Dendritic cell treated with granulocyte-macrophage colony-stimulating factor and Interleukin-4, amounts not matched to agents 40 ng/mL and 50 ng/mL, for 4 days (primary cell): ENCODE measurements at regions not wholly inside any gene's neighbourhood (a gene's known extent, or its start where the extent isn't known, plus 50 kb on each side); places are given as distances from the start of the nearest gene placed in this dataset.
"Not testable (repeated sequence)": the region's sequence is repeated elsewhere in the genome, so short reads cannot be mapped to it uniquely, and the experiment has no call there.

Experiments
- H3K27ac Mint-ChIP-seq: one replicate; pipeline ENCODE4 v1.8.0; 2022; ENCODE audit warnings: mild to moderate bottlenecking, mixed read lengths
- H3K27me3 Mint-ChIP-seq: one replicate; pipeline ENCODE4 v1.8.0; 2022; ENCODE audit warnings: mild to moderate bottlenecking, mixed read lengths
- H3K36me3 Mint-ChIP-seq: one replicate; pipeline ENCODE4 v1.8.0; 2022; ENCODE audit warnings: low read depth, mixed read lengths
- H3K4me1 Mint-ChIP-seq: one replicate; pipeline ENCODE4 v1.8.0; 2022; ENCODE audit warnings: low read depth, mixed read lengths
- H3K4me3 Mint-ChIP-seq: one replicate; pipeline ENCODE4 v1.8.0; 2022; ENCODE audit warnings: mild to moderate bottlenecking, moderate library complexity, mixed read lengths
- H3K9me3 Mint-ChIP-seq: one replicate; pipeline ENCODE4 v1.8.0; 2022; ENCODE audit warnings: mixed read lengths
- intact Hi-C: fragments of 100-400 bp; cut with micrococcal nuclease; formaldehyde crosslinking; loops from one replicate; pipeline ENCODE4 v1.15.0; 2022

- intact Hi-C loops, result no loop called here
- no peaks in the 10 kb centered on the region for H3K36me3 Mint-ChIP-seq
- H3K4me3 Mint-ChIP-seq, result no peak overlapping the region
- no peaks in the 10 kb centered on the region for H3K4me1 Mint-ChIP-seq
- H3K27ac Mint-ChIP-seq, result no peak overlapping the region
- no peaks in the 10 kb centered on the region for H3K27me3 Mint-ChIP-seq
- no peaks in the 10 kb centered on the region for H3K9me3 Mint-ChIP-seq
Measured at GRCh38 chr2:175815537-175815936, 186.5 kb downstream of the LNPK start.

GRCh38 chr2:175811971-175812370 is 190.1 kb downstream of the LNPK start:
- H3K36me3 Mint-ChIP-seq, result no peaks in the 10 kb centered on the region
- H3K27me3 Mint-ChIP-seq, result peaks cover 1% of the 10 kb centered on the region
- no peak overlapping the region for H3K27ac Mint-ChIP-seq
- intact Hi-C loops, result no loop called here
- no peaks in the 10 kb centered on the region for H3K4me1 Mint-ChIP-seq
- no peaks in the 10 kb centered on the region for H3K9me3 Mint-ChIP-seq
- H3K4me3 Mint-ChIP-seq, result no peak overlapping the region

- H3K4me1 Mint-ChIP-seq, result no peaks in the 10 kb centered on the region
- intact Hi-C loops, result no loop called here
Measured at GRCh38 chr2:175808858-175809257, 193.2 kb downstream of the LNPK start.

GRCh38 chr2:175808078-175808477 is 194.0 kb downstream of the LNPK start:
- no peaks in the 10 kb centered on the region for H3K4me1 Mint-ChIP-seq

More at GRCh38 chr2:175808858-175809257, 193.2 kb downstream of the LNPK start:
- Mint-ChIP-seq H3K4me3 (no peak overlapping the region), H3K36me3 (no peaks in the 10 kb centered on the region), H3K27ac (no peak overlapping the region), H3K27me3 (peaks cover 1% of the 10 kb centered on the region), H3K9me3 (no peaks in the 10 kb centered on the region)

GRCh38 chr2:175807031-175807873 is 194.8 kb downstream of the LNPK start:
- Mint-ChIP-seq H3K9me3 (no peaks in the 10 kb centered on the region), H3K27me3 (peaks cover 1% of the 10 kb centered on the region), H3K27ac (no peak overlapping the region), H3K36me3 (no peaks in the 10 kb centered on the region), H3K4me1 (no peaks in the 10 kb centered on the region), H3K4me3 (no peak overlapping the region)
- intact Hi-C loops, result no loop called here

More at GRCh38 chr2:175808078-175808477, 194.0 kb downstream of the LNPK start:
- Mint-ChIP-seq H3K27ac (no peak overlapping the region), H3K9me3 (no peaks in the 10 kb centered on the region), H3K27me3 (peaks cover 1% of the 10 kb centered on the region), H3K36me3 (no peaks in the 10 kb centered on the region), H3K4me3 (no peak overlapping the region)
- intact Hi-C loops, result no loop called here

GRCh38 chr2:175806570-175806969 is 195.5 kb downstream of the LNPK start:
- intact Hi-C loops, result no loop called here
- no peaks in the 10 kb centered on the region for H3K36me3 Mint-ChIP-seq
- H3K4me3 Mint-ChIP-seq, result no peak overlapping the region
- H3K4me1 Mint-ChIP-seq, result no peaks in the 10 kb centered on the region
- H3K27me3 Mint-ChIP-seq, result peaks cover 1% of the 10 kb centered on the region
- H3K9me3 Mint-ChIP-seq, result no peaks in the 10 kb centered on the region
- H3K27ac Mint-ChIP-seq, result no peak overlapping the region

- intact Hi-C loops, result no loop called here
- no peaks in the 10 kb centered on the region for H3K36me3 Mint-ChIP-seq
- H3K27me3 Mint-ChIP-seq, result peaks cover 1% of the 10 kb centered on the region
- no peaks in the 10 kb centered on the region for H3K4me1 Mint-ChIP-seq
- H3K9me3 Mint-ChIP-seq, result no peaks in the 10 kb centered on the region
- H3K4me3 Mint-ChIP-seq, result no peak overlapping the region
- no peak overlapping the region for H3K27ac Mint-ChIP-seq
Measured at GRCh38 chr2:175806125-175806490, 196.0 kb downstream of the LNPK start.

GRCh38 chr2:175805442-175806124 is 196.5 kb downstream of the LNPK start:
- Mint-ChIP-seq H3K27ac (no peak overlapping the region), H3K27me3 (peaks cover 1% of the 10 kb centered on the region), H3K36me3 (no peaks in the 10 kb centered on the region), H3K4me1 (no peaks in the 10 kb centered on the region), H3K9me3 (no peaks in the 10 kb centered on the region), H3K4me3 (no peak overlapping the region)
- intact Hi-C loops, result no loop called here

GRCh38 chr2:175804122-175804521 is 197.9 kb downstream of the LNPK start:
- H3K36me3 Mint-ChIP-seq, result no peaks in the 10 kb centered on the region

GRCh38 chr2:175796422-175796821 is 205.6 kb downstream of the LNPK start:
- intact Hi-C loops, H3K4me3 Mint-ChIP-seq, H3K27ac Mint-ChIP-seq, H3K36me3 Mint-ChIP-seq, H3K4me1 Mint-ChIP-seq, H3K27me3 Mint-ChIP-seq: not testable (repeated sequence)
- peaks cover 37% of the 10 kb centered on the region for H3K9me3 Mint-ChIP-seq

More at GRCh38 chr2:175804122-175804521, 197.9 kb downstream of the LNPK start:
- intact Hi-C loops, result no loop called here
- Mint-ChIP-seq H3K27ac (no peak overlapping the region), H3K4me1 (no peaks in the 10 kb centered on the region), H3K4me3 (no peak overlapping the region), H3K9me3 (no peaks in the 10 kb centered on the region), H3K27me3 (peaks cover 1% of the 10 kb centered on the region)

- no peaks in the 10 kb centered on the region for H3K36me3 Mint-ChIP-seq
- H3K4me3 Mint-ChIP-seq, result no peak overlapping the region
- H3K9me3 Mint-ChIP-seq, result peaks cover 37% of the 10 kb centered on the region
- H3K27ac Mint-ChIP-seq, result no peak overlapping the region
- intact Hi-C loops, result no loop called here
- no peaks in the 10 kb centered on the region for H3K27me3 Mint-ChIP-seq
- H3K4me1 Mint-ChIP-seq, result no peaks in the 10 kb centered on the region
Measured at GRCh38 chr2:175793648-175794047, 208.4 kb downstream of the LNPK start.

GRCh38 chr2:175792881-175793280 is 209.2 kb downstream of the LNPK start:
- peaks cover 30% of the 10 kb centered on the region for H3K9me3 Mint-ChIP-seq
- H3K36me3 Mint-ChIP-seq, result no peaks in the 10 kb centered on the region

GRCh38 chr2:175792199-175792598 is 209.9 kb downstream of the LNPK start:
- intact Hi-C loops, result no loop called here

More at GRCh38 chr2:175792881-175793280, 209.2 kb downstream of the LNPK start:
- no peaks in the 10 kb centered on the region for H3K27me3 Mint-ChIP-seq
- no peak overlapping the region for H3K27ac Mint-ChIP-seq
- H3K4me1 Mint-ChIP-seq, result no peaks in the 10 kb centered on the region
- H3K4me3 Mint-ChIP-seq, result no peak overlapping the region
- intact Hi-C loops, result no loop called here

GRCh38 chr2:175786471-175787124 is 215.5 kb downstream of the LNPK start:
- intact Hi-C loops, result no loop called here
- Mint-ChIP-seq H3K4me1 (no peaks in the 10 kb centered on the region), H3K9me3 (peaks cover 9% of the 10 kb centered on the region), H3K27me3 (no peaks in the 10 kb centered on the region), H3K36me3 (no peaks in the 10 kb centered on the region), H3K4me3 (no peak overlapping the region), H3K27ac (no peak overlapping the region)

More at GRCh38 chr2:175792199-175792598, 209.9 kb downstream of the LNPK start:
- Mint-ChIP-seq H3K4me3 (no peak overlapping the region), H3K27ac (no peak overlapping the region), H3K9me3 (peaks cover 23% of the 10 kb centered on the region), H3K36me3 (no peaks in the 10 kb centered on the region), H3K4me1 (no peaks in the 10 kb centered on the region), H3K27me3 (no peaks in the 10 kb centered on the region)
